Ovary (tissue), 7 donors: ENCODE measurements at regions not wholly inside any gene's neighbourhood (a gene's known extent, or its start where the extent isn't known, plus 50 kb on each side); places are given as distances from the start of the nearest gene placed in this dataset.

ENCODE experiments used
- DNase-seq, 5 donors: peaks; one replicate each; pipeline ENCODE4 v3.0.0-alpha.2; 2019 to 2020
- H3K27ac ChIP-seq, 2 donors: fragments of 200-600 bp; one replicate each; pipeline versions ENCODE4 v1.5.1 to v1.8.0; 2019 to 2022
- H3K27me3 ChIP-seq: fragments of 200-600 bp; one replicate; pipeline ENCODE4 v1.8.0; 2022
- H3K36me3 ChIP-seq: fragments of 200-600 bp; sonication (generic); one replicate; pipeline ENCODE4 v1.5.1; 2019
- H3K4me1 ChIP-seq: one replicate; pipeline ENCODE4 v1.8.1; 2013; ENCODE audit warnings: mild to moderate bottlenecking, moderate library complexity; ENCODE audit not compliant: insufficient read depth
- H3K4me3 ChIP-seq: fragments of 200-600 bp; sonication (generic); one replicate; pipeline ENCODE4 v1.5.1; 2017
- H3K9me3 ChIP-seq, 2 donors: fragments of 200-600 bp in 1 of 2; sonication (generic) in 1 of 2; one replicate each; pipeline versions ENCODE4 v1.5.1 to v1.8.1; 2013 to 2019; ENCODE audit warnings: mild to moderate bottlenecking in 1 of 2, moderate library complexity in 1 of 2
- CTCF ChIP-seq, 3 donors: fragments of 450-650 bp in 2 of 3; fragments of 200-600 bp in 1 of 3; IDR thresholded peaks; one replicate each; pipeline versions ENCODE4 v1.5.1 to v1.8.0; 2016 to 2022; ENCODE audit warnings: antibody characterized with exemption in 3 of 3, mild to moderate bottlenecking in 1 of 3
- EP300 ChIP-seq: sonication (generic); formaldehyde crosslinking; IDR thresholded peaks from one replicate; pipeline ENCODE4 v1.6.1; 2017; ENCODE audit warnings: antibody characterized with exemption
- POLR2A ChIP-seq: fragments of 450-650 bp; IDR thresholded peaks from one replicate; pipeline ENCODE4 v1.6.1; 2017; ENCODE audit warnings: antibody characterized with exemption, mild to moderate bottlenecking, moderate library complexity
- WGBS, 3 donors: extraction: QIAGEN DNeasy Blood & Tissue Kit in 1 of 3; methylation state at CpG; one replicate each; pipeline versions ENCODE4 v1.1.5 to v1.1.7; 2013 to 2017; 5-methylcytosine and 5-hydroxymethylcytosine counted together
- intact Hi-C, 4 donors: fragments of 100-400 bp; cut with DNase I; formaldehyde crosslinking; loops; one replicate each; pipeline versions ENCODE4 v1.11.0 to v1.15.1; 2022 to 2023
- donor health status: DM: no; HTN: no; CAD: no; lungs with moderate emphysema.
- donor health status: DM: no; HTN: no; CAD: no.
- donor health status: Bipolar disorder and iron deficiency.
- donor health status: DM: no; HTN: no; CAD: no.
- donor health status: DM: yes; HTN: yes; CAD: no.

- H3K4me1 ChIP-seq = no peaks in the 10 kb centered on the region
- no peak for TF ChIP-seq POLR2A
- TF ChIP-seq EP300 = no peak
- no peak for TF ChIP-seq CTCF (IDR thresholded peaks at IDR 0.05)
- WGBS, 3 donors = 65 to 88% (median 76%) methylated on average over 4 of the region's 4 CpGs
- no peak overlapping the region for H3K27ac ChIP-seq
- no peaks in the 10 kb centered on the region for H3K9me3 ChIP-seq
- no peak overlapping the region for H3K4me3 ChIP-seq
- H3K36me3 ChIP-seq = no peaks in the 10 kb centered on the region
- no peak for DNase-seq
- intact Hi-C loops = no loop called here
- no peaks in the 10 kb centered on the region for H3K27me3 ChIP-seq
Observed at GRCh38 chr14:98119739-98120138, 1152.3 kb downstream of the BCL11B start.

- intact Hi-C loops = no loop called here
- Histone ChIP-seq H3K4me1 (no peaks in the 10 kb centered on the region), H3K27me3 (no peaks in the 10 kb centered on the region), H3K36me3 (no peaks in the 10 kb centered on the region), H3K27ac (no peak overlapping the region), H3K4me3 (no peak overlapping the region), H3K9me3 (no peaks in the 10 kb centered on the region)
- no peak for DNase-seq
- no peak for TF ChIP-seq CTCF (IDR thresholded peaks at IDR 0.05)
- no peak for TF ChIP-seq POLR2A
- TF ChIP-seq EP300 = no peak
- 84 to 89% (median 85%) methylated on average over 6 of the region's 6 CpGs for WGBS, 3 donors
Observed at GRCh38 chr14:98120831-98121464, 1151.0 kb downstream of the BCL11B start.

GRCh38 chr14:98122527-98122926 is 1149.5 kb downstream of the BCL11B start:
- Histone ChIP-seq H3K4me3 (no peak overlapping the region), H3K4me1 (no peaks in the 10 kb centered on the region), H3K27ac (no peak overlapping the region), H3K36me3 (no peaks in the 10 kb centered on the region), H3K27me3 (no peaks in the 10 kb centered on the region), H3K9me3 (no peaks in the 10 kb centered on the region)
- no peak for DNase-seq
- no peak for TF ChIP-seq POLR2A
- 73 to 80% (median 79%) methylated on average over 4 of the region's 4 CpGs for WGBS, 3 donors
- intact Hi-C loops = no loop called here

GRCh38 chr14:98130691-98131090 is 1141.3 kb downstream of the BCL11B start:
- Histone ChIP-seq H3K27me3 (no peaks in the 10 kb centered on the region), H3K27ac (no peak overlapping the region), H3K36me3 (no peaks in the 10 kb centered on the region), H3K9me3 (no peaks in the 10 kb centered on the region), H3K4me1 (no peaks in the 10 kb centered on the region), H3K4me3 (no peak overlapping the region)
- 45 to 54% (median 50%) methylated on average over 2 of the region's 2 CpGs for WGBS, 3 donors
- TF ChIP-seq POLR2A (no peak), EP300 (no peak), CTCF (IDR thresholded peaks at IDR 0.05) (no peak)
- intact Hi-C loops = no loop called here
- no peak for DNase-seq

- Histone ChIP-seq H3K4me1 (no peaks in the 10 kb centered on the region), H3K27me3 (no peaks in the 10 kb centered on the region), H3K27ac (no peak overlapping the region), H3K9me3 (no peaks in the 10 kb centered on the region), H3K4me3 (no peak overlapping the region), H3K36me3 (no peaks in the 10 kb centered on the region)
- no peak for DNase-seq
- intact Hi-C loops = no loop called here
- TF ChIP-seq CTCF (IDR thresholded peaks at IDR 0.05) (no peak), EP300 (no peak), POLR2A (no peak)
- 45 to 63% (median 52%) methylated on average over 1 of the region's 1 CpG for WGBS, 3 donors
Observed at GRCh38 chr14:98131406-98131805, 1140.6 kb downstream of the BCL11B start.
